Neural cell (in vitro differentiated cells): ENCODE measurements at regions not wholly inside any gene's neighbourhood (a gene's known extent, or its start where the extent isn't known, plus 50 kb on each side); places are given as distances from the start of the nearest gene placed in this dataset.

ENCODE experiments used
- H2AFZ ChIP-seq: fragments of 200-600, 300-800 bp; sonication (generic), shearing (Covaris generic); 2 replicates; pipeline ENCODE4 v1.6.0; 2014; ENCODE audit warnings: low read depth, mild to moderate bottlenecking, antibody characterized with exemption, low read length, moderate library complexity
- H3F3A ChIP-seq: fragments of 200-600 bp; shearing (Covaris generic); 2 replicates; pipeline ENCODE4 v1.6.1; 2016; ENCODE audit warnings: mild to moderate bottlenecking, moderate library complexity, mixed read lengths, antibody characterized with exemption, low read length; ENCODE audit not compliant: insufficient read depth, poor library complexity, severe bottlenecking
- H3K27ac ChIP-seq: fragments of 200-600, 300-800 bp; sonication (generic), shearing (Covaris generic); 2 replicates; pipeline ENCODE4 v1.5.1; 2014; ENCODE audit warnings: mild to moderate bottlenecking, low read length, moderate library complexity
- H3K27me3 ChIP-seq: fragments of 300-800, 200-600 bp; sonication (generic), shearing (Covaris generic); 2 replicates; pipeline ENCODE4 v1.6.0; 2014; ENCODE audit warnings: mild to moderate bottlenecking, low read depth, low read length, moderate library complexity; ENCODE audit not compliant: insufficient read depth
- H3K36me3 ChIP-seq: fragments of 300-800, 200-600 bp; sonication (generic), shearing (Covaris generic); 2 replicates; pipeline ENCODE4 v1.5.1; 2014; ENCODE audit warnings: mild to moderate bottlenecking, antibody characterized with exemption, low read length, moderate library complexity; ENCODE audit not compliant: insufficient read depth
- H3K4me2 ChIP-seq: fragments of 300-800, 200-600 bp; sonication (generic), shearing (Covaris generic); 2 replicates; pipeline ENCODE4 v1.6.0; 2014; ENCODE audit warnings: mild to moderate bottlenecking, low read length
- H3K4me3 ChIP-seq: fragments of 300-800, 200-600 bp; sonication (generic), shearing (Covaris generic); 2 replicates; pipeline ENCODE4 v1.5.1; 2014; ENCODE audit warnings: mild to moderate bottlenecking, low read length, moderate library complexity
- H3K79me2 ChIP-seq: fragments of 200-600 bp; shearing (Covaris generic); replicated peaks from 2 replicates; pipeline ENCODE4 v1.6.0; 2014; ENCODE audit warnings: mild to moderate bottlenecking, low read length, moderate library complexity; ENCODE audit not compliant: insufficient read depth
- H3K9ac ChIP-seq: fragments of 300-800, 200-600 bp; sonication (generic), shearing (Covaris generic); 2 replicates; pipeline ENCODE4 v1.6.1; 2016; ENCODE audit warnings: mild to moderate bottlenecking, low read length, mixed read lengths
- H3K9me2 ChIP-seq: fragments of 200-600 bp; shearing (Covaris generic); 2 replicates; pipeline ENCODE4 v1.6.1; 2016; ENCODE audit warnings: mild to moderate bottlenecking, low read length, mixed read lengths; ENCODE audit not compliant: insufficient read depth
- H3K9me3 ChIP-seq: fragments of 200-600, 300-800 bp; sonication (generic), shearing (Covaris generic); 2 replicates; pipeline ENCODE4 v1.6.1; 2016; ENCODE audit warnings: mild to moderate bottlenecking, mixed run types, low read length, moderate library complexity, mixed read lengths
- H4K20me1 ChIP-seq: fragments of 200-600 bp; shearing (Covaris generic); 2 replicates; pipeline ENCODE4 v1.6.1; 2016; ENCODE audit warnings: mild to moderate bottlenecking, mixed run types; ENCODE audit not compliant: insufficient read depth
- EP300 ChIP-seq: fragments of 450-650 bp; conservative IDR thresholded peaks from 2 replicates; pipeline ENCODE4 v1.6.1; 2014; ENCODE audit warnings: antibody characterized with exemption, mild to moderate bottlenecking, moderate library complexity; ENCODE audit not compliant: poor library complexity, severe bottlenecking
- EZH2 ChIP-seq: fragments of 200-600, 300-800 bp; shearing (Covaris generic), sonication (generic); IDR thresholded peaks from 2 replicates; pipeline ENCODE4 v1.6.1; 2014; ENCODE audit warnings: antibody characterized with exemption, low read length, borderline replicate concordance, mild to moderate bottlenecking; ENCODE audit not compliant: insufficient read depth, poor library complexity, severe bottlenecking
- MXI1 ChIP-seq: fragments of 450-650 bp; conservative IDR thresholded peaks from 2 replicates; pipeline ENCODE4 v1.6.1; 2014; ENCODE audit warnings: antibody characterized with exemption, mild to moderate bottlenecking; ENCODE audit not compliant: poor library complexity, severe bottlenecking
- POLR2AphosphoS5 ChIP-seq: IDR thresholded peaks from 2 replicates; pipeline ENCODE4 v1.6.1; 2012
- RAD21 ChIP-seq: fragments of 450-650 bp; conservative IDR thresholded peaks from 2 replicates; pipeline ENCODE4 v1.6.1; 2014; ENCODE audit warnings: antibody characterized with exemption, mild to moderate bottlenecking, moderate library complexity
- SMC3 ChIP-seq: fragments of 450-650 bp; conservative IDR thresholded peaks from 2 replicates; pipeline ENCODE4 v1.6.1; 2014; ENCODE audit warnings: antibody characterized with exemption, mild to moderate bottlenecking, moderate library complexity; ENCODE audit not compliant: poor library complexity
- TAF1 ChIP-seq: IDR thresholded peaks from 2 replicates; pipeline ENCODE4 v1.6.1; 2012; ENCODE audit warnings: low read depth
- TF ChIP-seq, protein P1 (sequence below): IDR thresholded peaks from 2 replicates; pipeline ENCODE4 v1.6.1; 2012; ENCODE audit warnings: borderline replicate concordance
- TF ChIP-seq, protein P2 (sequence below): fragments of 450-650 bp; IDR thresholded peaks from 2 replicates; pipeline ENCODE4 v1.5.1; 2014; ENCODE audit warnings: antibody characterized with exemption, mild to moderate bottlenecking, moderate library complexity; ENCODE audit not compliant: poor library complexity, severe bottlenecking

DNA sequence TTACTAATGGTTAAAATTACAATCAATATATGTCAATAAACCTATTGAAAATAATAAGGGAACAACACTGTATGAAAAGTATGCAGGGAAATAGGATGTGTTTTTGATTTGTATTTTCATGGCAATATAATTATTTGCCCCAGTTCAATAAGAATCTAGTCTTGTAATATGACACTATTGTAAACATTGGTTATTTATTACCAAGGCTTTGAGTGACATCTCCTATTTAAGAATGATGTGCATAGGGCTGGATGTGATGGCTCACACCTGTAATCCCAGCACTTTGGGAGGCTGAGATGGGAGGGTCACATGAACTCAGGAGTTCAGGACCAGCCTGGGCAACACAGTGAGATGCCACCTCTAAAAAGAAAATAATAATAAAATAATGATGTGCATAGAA is 78.6 kb upstream of the DTNBP1 start:
- Histone ChIP-seq H3K27ac (no peak overlapping the region), H3K4me3 (no peak overlapping the region), H3K9me2 (no peaks in the 10 kb centered on the region), H3F3A (no peaks in the 10 kb centered on the region), H3K9ac (no peak overlapping the region), H4K20me1 (no peaks in the 10 kb centered on the region), H3K9me3 (no peaks in the 10 kb centered on the region), H3K27me3 (peaks cover 1% of the 10 kb centered on the region), H3K4me2 (no peak overlapping the region), H2AFZ (no peak overlapping the region), H3K36me3 (no peaks in the 10 kb centered on the region), H3K79me2 (no peaks in the 10 kb centered on the region)
- TF ChIP-seq TAF1 = no peak

DNA sequence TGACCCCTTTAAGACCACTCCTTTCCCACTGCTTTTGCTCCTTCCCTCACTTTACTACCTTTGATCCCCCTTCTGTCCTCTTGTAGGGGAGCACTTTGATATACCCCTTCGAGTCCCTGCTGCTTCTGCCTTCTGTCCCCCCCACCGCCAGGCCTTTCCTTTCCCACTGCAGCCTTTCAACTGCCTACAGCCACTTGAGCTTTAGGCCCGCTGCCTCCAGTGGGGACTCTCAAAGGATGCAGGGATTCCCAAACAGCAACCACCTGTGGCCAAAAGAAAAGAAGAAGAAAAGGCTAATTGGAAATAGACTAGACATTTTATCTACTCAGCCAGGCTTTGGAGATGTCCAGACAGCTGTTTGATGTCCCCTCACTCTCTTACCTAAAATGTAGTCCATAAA is 77.0 kb upstream of the DTNBP1 start:
- Histone ChIP-seq H3F3A (no peaks in the 10 kb centered on the region), H2AFZ (no peak overlapping the region), H3K79me2 (no peaks in the 10 kb centered on the region), H3K4me3 (no peak overlapping the region), H3K4me2 (no peak overlapping the region), H3K9me2 (no peaks in the 10 kb centered on the region), H3K36me3 (no peaks in the 10 kb centered on the region), H3K9ac (no peak overlapping the region), H3K9me3 (no peaks in the 10 kb centered on the region), H3K27ac (no peak overlapping the region), H3K27me3 (peaks cover 11% of the 10 kb centered on the region), H4K20me1 (no peaks in the 10 kb centered on the region)
- TF ChIP-seq TAF1 (no peak), SMC3 (no peak), MXI1 (no peak), EZH2 (no peak), RAD21 (no peak), EP300 (no peak), POLR2AphosphoS5 (no peak)
- TF ChIP-seq, protein P1, sequence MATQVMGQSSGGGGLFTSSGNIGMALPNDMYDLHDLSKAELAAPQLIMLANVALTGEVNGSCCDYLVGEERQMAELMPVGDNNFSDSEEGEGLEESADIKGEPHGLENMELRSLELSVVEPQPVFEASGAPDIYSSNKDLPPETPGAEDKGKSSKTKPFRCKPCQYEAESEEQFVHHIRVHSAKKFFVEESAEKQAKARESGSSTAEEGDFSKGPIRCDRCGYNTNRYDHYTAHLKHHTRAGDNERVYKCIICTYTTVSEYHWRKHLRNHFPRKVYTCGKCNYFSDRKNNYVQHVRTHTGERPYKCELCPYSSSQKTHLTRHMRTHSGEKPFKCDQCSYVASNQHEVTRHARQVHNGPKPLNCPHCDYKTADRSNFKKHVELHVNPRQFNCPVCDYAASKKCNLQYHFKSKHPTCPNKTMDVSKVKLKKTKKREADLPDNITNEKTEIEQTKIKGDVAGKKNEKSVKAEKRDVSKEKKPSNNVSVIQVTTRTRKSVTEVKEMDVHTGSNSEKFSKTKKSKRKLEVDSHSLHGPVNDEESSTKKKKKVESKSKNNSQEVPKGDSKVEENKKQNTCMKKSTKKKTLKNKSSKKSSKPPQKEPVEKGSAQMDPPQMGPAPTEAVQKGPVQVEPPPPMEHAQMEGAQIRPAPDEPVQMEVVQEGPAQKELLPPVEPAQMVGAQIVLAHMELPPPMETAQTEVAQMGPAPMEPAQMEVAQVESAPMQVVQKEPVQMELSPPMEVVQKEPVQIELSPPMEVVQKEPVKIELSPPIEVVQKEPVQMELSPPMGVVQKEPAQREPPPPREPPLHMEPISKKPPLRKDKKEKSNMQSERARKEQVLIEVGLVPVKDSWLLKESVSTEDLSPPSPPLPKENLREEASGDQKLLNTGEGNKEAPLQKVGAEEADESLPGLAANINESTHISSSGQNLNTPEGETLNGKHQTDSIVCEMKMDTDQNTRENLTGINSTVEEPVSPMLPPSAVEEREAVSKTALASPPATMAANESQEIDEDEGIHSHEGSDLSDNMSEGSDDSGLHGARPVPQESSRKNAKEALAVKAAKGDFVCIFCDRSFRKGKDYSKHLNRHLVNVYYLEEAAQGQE = no peak
- TF ChIP-seq, protein P2, sequence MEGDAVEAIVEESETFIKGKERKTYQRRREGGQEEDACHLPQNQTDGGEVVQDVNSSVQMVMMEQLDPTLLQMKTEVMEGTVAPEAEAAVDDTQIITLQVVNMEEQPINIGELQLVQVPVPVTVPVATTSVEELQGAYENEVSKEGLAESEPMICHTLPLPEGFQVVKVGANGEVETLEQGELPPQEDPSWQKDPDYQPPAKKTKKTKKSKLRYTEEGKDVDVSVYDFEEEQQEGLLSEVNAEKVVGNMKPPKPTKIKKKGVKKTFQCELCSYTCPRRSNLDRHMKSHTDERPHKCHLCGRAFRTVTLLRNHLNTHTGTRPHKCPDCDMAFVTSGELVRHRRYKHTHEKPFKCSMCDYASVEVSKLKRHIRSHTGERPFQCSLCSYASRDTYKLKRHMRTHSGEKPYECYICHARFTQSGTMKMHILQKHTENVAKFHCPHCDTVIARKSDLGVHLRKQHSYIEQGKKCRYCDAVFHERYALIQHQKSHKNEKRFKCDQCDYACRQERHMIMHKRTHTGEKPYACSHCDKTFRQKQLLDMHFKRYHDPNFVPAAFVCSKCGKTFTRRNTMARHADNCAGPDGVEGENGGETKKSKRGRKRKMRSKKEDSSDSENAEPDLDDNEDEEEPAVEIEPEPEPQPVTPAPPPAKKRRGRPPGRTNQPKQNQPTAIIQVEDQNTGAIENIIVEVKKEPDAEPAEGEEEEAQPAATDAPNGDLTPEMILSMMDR = no peak

DNA sequence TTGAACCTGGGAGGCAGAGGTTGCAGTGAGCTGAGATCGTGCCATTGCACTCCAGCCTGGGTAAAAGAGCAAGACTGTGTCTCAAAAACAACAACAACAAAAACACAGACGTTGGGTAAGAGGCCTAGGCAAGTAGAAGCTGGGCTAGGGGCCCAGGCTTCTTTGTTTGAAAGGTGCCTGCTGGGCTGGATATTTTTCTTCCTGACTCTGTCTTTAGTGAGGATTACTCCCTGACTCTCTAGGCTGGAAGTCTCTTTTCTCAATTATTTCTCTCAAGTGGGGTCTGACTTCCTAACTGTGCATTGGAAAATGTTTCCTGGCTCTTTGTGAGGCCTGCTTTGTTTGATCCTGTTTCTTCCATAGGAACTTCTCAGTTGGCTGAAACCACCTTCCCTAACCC is 76.5 kb upstream of the DTNBP1 start:
- Histone ChIP-seq H3K27me3 (peaks cover 16% of the 10 kb centered on the region), H3F3A (no peaks in the 10 kb centered on the region), H3K27ac (no peak overlapping the region), H3K9ac (no peak overlapping the region), H3K4me3 (no peak overlapping the region), H3K9me3 (no peaks in the 10 kb centered on the region), H3K79me2 (no peaks in the 10 kb centered on the region), H4K20me1 (no peaks in the 10 kb centered on the region), H2AFZ (no peak overlapping the region), H3K9me2 (no peaks in the 10 kb centered on the region), H3K36me3 (no peaks in the 10 kb centered on the region), H3K4me2 (no peak overlapping the region)
- TF ChIP-seq POLR2AphosphoS5 = no peak
- TF ChIP-seq RAD21 = no peak
- no peak for TF ChIP-seq EP300
- no peak for TF ChIP-seq TAF1
- TF ChIP-seq, protein P1 = no peak
- no peak for TF ChIP-seq SMC3
- TF ChIP-seq EZH2 = no peak
- TF ChIP-seq, protein P2 = no peak
- no peak for TF ChIP-seq MXI1
